Peyer's patch (tissue), 4 donors: ENCODE measurements at regions not wholly inside any gene's neighbourhood (a gene's known extent, or its start where the extent isn't known, plus 50 kb on each side); places are given as distances from the start of the nearest gene placed in this dataset.

Source experiments
- DNase-seq, 3 donors: peaks; one replicate each; pipeline ENCODE4 v3.0.0-alpha.2; 2017 to 2019
- H3K27ac ChIP-seq, 4 donors: fragments of 200-600 bp; sonication (generic); one replicate each; pipeline ENCODE4 v1.5.1; 2016 to 2019
- H3K27me3 ChIP-seq, 2 donors: fragments of 200-600 bp; sonication (generic); one replicate each; pipeline ENCODE4 v1.5.1; 2019
- H3K36me3 ChIP-seq, 3 donors: fragments of 200-600 bp; sonication (generic); one replicate each; pipeline ENCODE4 v1.5.1; 2016 to 2019
- H3K4me1 ChIP-seq, 4 donors: fragments of 200-600 bp; sonication (generic); one replicate each; pipeline ENCODE4 v1.5.1; 2016 to 2019
- H3K4me3 ChIP-seq, 4 donors: fragments of 200-600 bp; sonication (generic); 1 replicate in 3 of 4; 2 replicates in 1 of 4; pipeline ENCODE4 v1.5.1; 2016 to 2019; ENCODE audit warnings: mild to moderate bottlenecking in 1 of 4
- H3K9me3 ChIP-seq, 4 donors: fragments of 200-600 bp; sonication (generic); one replicate each; pipeline ENCODE4 v1.5.1; 2016 to 2019; ENCODE audit warnings: mild to moderate bottlenecking in 1 of 4
- CTCF ChIP-seq, 6 experiments: fragments of 450-650 bp in 4 of 6; fragments of 200-600 bp in 2 of 6; sonication (generic) in 1 of 6; IDR thresholded peaks; one replicate each; pipeline ENCODE4 v1.5.1; 2017 to 2019; ENCODE audit warnings: antibody characterized with exemption in 6 of 6, mild to moderate bottlenecking in 3 of 6, moderate library complexity in 1 of 6
- POLR2A ChIP-seq, 2 donors: fragments of 450-650 bp; IDR thresholded peaks; one replicate each; pipeline ENCODE4 v1.5.1; 2017; ENCODE audit warnings: antibody characterized with exemption in 2 of 2, mild to moderate bottlenecking in 2 of 2, moderate library complexity in 2 of 2

DNA sequence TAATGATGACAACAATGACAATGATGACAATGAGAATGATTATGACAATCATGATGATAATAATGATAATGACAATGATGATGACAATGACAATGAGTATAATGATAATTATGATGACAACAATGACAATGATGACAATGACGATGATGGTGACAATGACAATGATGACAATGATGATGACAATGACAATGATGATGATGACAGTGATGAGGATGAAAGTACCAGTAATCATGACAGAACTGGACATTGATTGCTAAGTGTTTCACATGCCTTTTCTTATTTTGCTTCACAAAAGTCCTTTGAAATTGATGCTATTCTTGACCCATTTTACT lies 1106.0 kb upstream of the AUTS2 start:
- DNase-seq: no peak
- Histone ChIP-seq H3K36me3 (no peaks in the 10 kb centered on the region), H3K27ac (no peak overlapping the region), H3K4me3 (no peak overlapping the region), H3K9me3 (no peaks in the 10 kb centered on the region), H3K4me1 (no peaks in the 10 kb centered on the region), H3K27me3 (no peaks in the 10 kb centered on the region)
- no peak for TF ChIP-seq POLR2A (IDR thresholded peaks at IDR 0.05)
- no peak for TF ChIP-seq CTCF (IDR thresholded peaks at IDR 0.05)

DNA sequence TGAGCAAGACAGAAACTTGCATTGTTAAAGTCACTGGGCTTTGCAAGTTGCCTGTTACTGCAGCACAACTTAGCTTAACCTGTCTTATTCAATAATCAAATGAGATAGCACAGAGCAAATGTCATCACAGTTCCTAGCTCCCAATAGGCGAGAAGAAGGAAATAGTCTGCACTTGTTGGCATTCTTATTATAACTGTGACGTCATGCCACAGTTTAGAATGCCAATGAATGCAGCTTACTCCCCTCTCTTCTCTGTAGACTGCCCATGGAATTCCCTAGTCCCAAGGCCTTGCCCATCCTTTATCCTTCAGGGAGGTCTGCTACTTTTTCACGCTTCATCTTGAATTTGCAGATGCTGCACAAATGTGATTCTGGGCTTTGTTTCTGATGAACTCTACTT lies 1094.9 kb upstream of the AUTS2 start:
- H3K9me3 ChIP-seq: no peaks in the 10 kb centered on the region
- no peak overlapping the region for H3K4me3 ChIP-seq
- TF ChIP-seq POLR2A (IDR thresholded peaks at IDR 0.05) (no peak), CTCF (IDR thresholded peaks at IDR 0.05) (no peak)
- H3K4me1 ChIP-seq: no peaks in the 10 kb centered on the region
- no peak for DNase-seq
- H3K27ac ChIP-seq: no peak overlapping the region
- no peaks in the 10 kb centered on the region for H3K36me3 ChIP-seq
- no peaks in the 10 kb centered on the region for H3K27me3 ChIP-seq

- no peaks in the 10 kb centered on the region for H3K4me1 ChIP-seq
- H3K36me3 ChIP-seq: no peaks in the 10 kb centered on the region
- no peak overlapping the region for H3K27ac ChIP-seq
- no peaks in the 10 kb centered on the region for H3K27me3 ChIP-seq
- H3K4me3 ChIP-seq: no peak overlapping the region
- TF ChIP-seq CTCF (IDR thresholded peaks at IDR 0.05) (no peak), POLR2A (IDR thresholded peaks at IDR 0.05) (no peak)
- DNase-seq: no peak
- H3K9me3 ChIP-seq: peaks cover 0 to 5% (median 0%) of the 10 kb centered on the region in 4 donors
These were observed 1093.6 kb upstream of the AUTS2 start for GRCh38 chr7:68504716-68505115.

DNA sequence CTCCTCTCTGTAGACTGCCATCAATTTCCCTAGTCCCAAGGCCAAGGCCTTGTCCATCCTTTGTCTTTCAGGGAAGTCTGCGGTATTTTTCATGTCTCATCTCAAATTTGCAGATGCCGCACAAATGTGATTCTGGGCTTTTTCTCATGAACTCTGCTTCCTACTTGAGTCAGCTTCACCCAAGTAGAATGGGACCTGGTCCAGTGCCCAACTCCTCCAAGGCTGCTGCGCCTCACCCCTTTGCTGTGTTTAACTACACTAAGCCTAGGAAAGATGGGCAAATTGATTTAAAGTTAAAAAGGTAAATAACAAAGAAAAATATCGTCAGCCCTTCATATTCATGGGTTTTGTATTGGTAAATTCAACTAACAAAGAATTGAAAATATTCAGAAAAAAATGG lies 1092.6 kb upstream of the AUTS2 start:
- H3K36me3 ChIP-seq: no peaks in the 10 kb centered on the region
- peaks cover 0 to 7% (median 0%) of the 10 kb centered on the region in 4 donors for H3K9me3 ChIP-seq
- DNase-seq: no peak
- no peaks in the 10 kb centered on the region for H3K4me1 ChIP-seq
- no peak overlapping the region for H3K4me3 ChIP-seq
- H3K27me3 ChIP-seq: no peaks in the 10 kb centered on the region
- H3K27ac ChIP-seq: no peak overlapping the region
- TF ChIP-seq POLR2A (IDR thresholded peaks at IDR 0.05) (no peak), CTCF (IDR thresholded peaks at IDR 0.05) (no peak)

GRCh38 chr7:68507668-68508067 lies 1090.6 kb upstream of the AUTS2 start:
- H3K27ac ChIP-seq: no peak overlapping the region
- H3K27me3 ChIP-seq: no peaks in the 10 kb centered on the region
- H3K9me3 ChIP-seq: peaks cover 0 to 7% (median 0%) of the 10 kb centered on the region in 4 donors
- TF ChIP-seq CTCF (IDR thresholded peaks at IDR 0.05) (no peak), POLR2A (IDR thresholded peaks at IDR 0.05) (no peak)
- H3K36me3 ChIP-seq: no peaks in the 10 kb centered on the region
- no peak for DNase-seq
- H3K4me3 ChIP-seq: no peak overlapping the region
- H3K4me1 ChIP-seq: no peaks in the 10 kb centered on the region

DNA sequence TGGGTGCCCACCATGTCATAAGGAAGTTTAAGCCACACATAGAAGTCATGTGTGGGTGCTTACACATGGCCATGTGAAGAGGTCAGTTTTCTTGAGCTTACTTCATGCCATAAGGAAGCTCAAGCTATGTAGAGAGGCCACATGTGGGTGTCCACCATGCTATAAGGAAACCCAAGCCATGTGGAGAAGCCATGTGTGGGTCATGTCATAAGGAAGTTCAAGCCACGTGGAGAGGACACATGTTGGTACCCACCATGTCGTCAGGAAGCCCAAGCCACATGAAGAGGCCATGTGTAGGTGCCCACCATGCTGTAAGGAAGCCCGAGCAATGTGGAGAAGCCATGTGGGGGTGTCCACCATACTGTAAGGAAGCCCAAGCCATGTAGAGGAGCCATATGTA lies 1089.2 kb upstream of the AUTS2 start:
- no peak for DNase-seq

More for the DNA sequence above, 1089.2 kb upstream of the AUTS2 start:
- H3K27ac ChIP-seq: no peak overlapping the region
- no peak overlapping the region for H3K4me3 ChIP-seq
- TF ChIP-seq POLR2A (IDR thresholded peaks at IDR 0.05) (no peak), CTCF (IDR thresholded peaks at IDR 0.05) (no peak)
- no peaks in the 10 kb centered on the region for H3K27me3 ChIP-seq
- no peaks in the 10 kb centered on the region for H3K4me1 ChIP-seq
- peaks cover 0 to 7% (median 0%) of the 10 kb centered on the region in 4 donors for H3K9me3 ChIP-seq
- no peaks in the 10 kb centered on the region for H3K36me3 ChIP-seq
